ENCODE measurements at regions not wholly inside any gene's neighbourhood (a gene's known extent, or its start where the extent isn't known, plus 50 kb on each side); places are given as distances from the start of the nearest gene placed in this dataset.

GRCh38 chr11:15765530-15765929 is 590.8 kb downstream of the SOX6 start:
- TF ChIP-seq, protein P1, sequence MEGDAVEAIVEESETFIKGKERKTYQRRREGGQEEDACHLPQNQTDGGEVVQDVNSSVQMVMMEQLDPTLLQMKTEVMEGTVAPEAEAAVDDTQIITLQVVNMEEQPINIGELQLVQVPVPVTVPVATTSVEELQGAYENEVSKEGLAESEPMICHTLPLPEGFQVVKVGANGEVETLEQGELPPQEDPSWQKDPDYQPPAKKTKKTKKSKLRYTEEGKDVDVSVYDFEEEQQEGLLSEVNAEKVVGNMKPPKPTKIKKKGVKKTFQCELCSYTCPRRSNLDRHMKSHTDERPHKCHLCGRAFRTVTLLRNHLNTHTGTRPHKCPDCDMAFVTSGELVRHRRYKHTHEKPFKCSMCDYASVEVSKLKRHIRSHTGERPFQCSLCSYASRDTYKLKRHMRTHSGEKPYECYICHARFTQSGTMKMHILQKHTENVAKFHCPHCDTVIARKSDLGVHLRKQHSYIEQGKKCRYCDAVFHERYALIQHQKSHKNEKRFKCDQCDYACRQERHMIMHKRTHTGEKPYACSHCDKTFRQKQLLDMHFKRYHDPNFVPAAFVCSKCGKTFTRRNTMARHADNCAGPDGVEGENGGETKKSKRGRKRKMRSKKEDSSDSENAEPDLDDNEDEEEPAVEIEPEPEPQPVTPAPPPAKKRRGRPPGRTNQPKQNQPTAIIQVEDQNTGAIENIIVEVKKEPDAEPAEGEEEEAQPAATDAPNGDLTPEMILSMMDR (IDR thresholded peaks at IDR 0.05) = no peak
- no peak for TF ChIP-seq POLR2A (IDR thresholded peaks at IDR 0.05)

Measured in uterus (tissue), 2 donors.